ENCODE measurements at regions not wholly inside any gene's neighbourhood (a gene's known extent, or its start where the extent isn't known, plus 50 kb on each side); places are given as distances from the start of the nearest gene placed in this dataset.
A peak's percentile ranks its signal among the peaks of the same experiment; 100 is the strongest.

DNA sequence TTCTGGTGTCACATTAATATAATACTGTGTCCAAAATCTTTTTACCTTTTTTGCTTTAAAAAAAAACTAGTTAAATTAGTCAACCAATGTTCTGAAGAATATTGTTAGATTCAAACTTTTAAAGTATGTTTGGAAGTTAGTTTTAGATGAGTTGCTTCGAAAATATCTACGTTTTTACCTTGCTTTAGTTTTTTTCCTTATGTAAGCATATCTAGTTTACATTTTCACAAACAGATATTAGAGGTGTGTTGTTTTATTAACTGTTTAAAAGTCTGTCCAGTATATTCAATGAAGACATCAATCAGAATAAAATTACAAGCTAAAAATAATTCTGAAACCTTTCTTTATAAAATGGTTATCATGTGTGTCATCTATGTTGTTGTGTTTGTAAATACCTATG is 375.0 kb upstream of the BTBD3 start:
- Histone ChIP-seq H3K27ac (ENCODE audit: poor library complexity, severe bottlenecking) (peak overlapping the region; percentile 33), H3K36me3 (ENCODE audit: low read depth) (no peaks in the 10 kb centered on the region), H3K4me1 (ENCODE audit: insufficient read depth, poor library complexity, severe bottlenecking) (peaks cover 14% of the 10 kb centered on the region), H3K27me3 (ENCODE audit: insufficient read depth, poor library complexity, severe bottlenecking) (no peaks in the 10 kb centered on the region), H3K4me3 (ENCODE audit: severe bottlenecking) (no peak overlapping the region), H3K9me3 (ENCODE audit: severe bottlenecking) (no peaks in the 10 kb centered on the region)
- DNase-seq (ENCODE audit: low spot score) (no peak), ATAC-seq (ENCODE audit: low read depth) (no peak)
- TF ChIP-seq, protein P1, sequence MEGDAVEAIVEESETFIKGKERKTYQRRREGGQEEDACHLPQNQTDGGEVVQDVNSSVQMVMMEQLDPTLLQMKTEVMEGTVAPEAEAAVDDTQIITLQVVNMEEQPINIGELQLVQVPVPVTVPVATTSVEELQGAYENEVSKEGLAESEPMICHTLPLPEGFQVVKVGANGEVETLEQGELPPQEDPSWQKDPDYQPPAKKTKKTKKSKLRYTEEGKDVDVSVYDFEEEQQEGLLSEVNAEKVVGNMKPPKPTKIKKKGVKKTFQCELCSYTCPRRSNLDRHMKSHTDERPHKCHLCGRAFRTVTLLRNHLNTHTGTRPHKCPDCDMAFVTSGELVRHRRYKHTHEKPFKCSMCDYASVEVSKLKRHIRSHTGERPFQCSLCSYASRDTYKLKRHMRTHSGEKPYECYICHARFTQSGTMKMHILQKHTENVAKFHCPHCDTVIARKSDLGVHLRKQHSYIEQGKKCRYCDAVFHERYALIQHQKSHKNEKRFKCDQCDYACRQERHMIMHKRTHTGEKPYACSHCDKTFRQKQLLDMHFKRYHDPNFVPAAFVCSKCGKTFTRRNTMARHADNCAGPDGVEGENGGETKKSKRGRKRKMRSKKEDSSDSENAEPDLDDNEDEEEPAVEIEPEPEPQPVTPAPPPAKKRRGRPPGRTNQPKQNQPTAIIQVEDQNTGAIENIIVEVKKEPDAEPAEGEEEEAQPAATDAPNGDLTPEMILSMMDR (IDR thresholded peaks at IDR 0.05; ENCODE audit: poor library complexity, severe bottlenecking), result no peak

GRCh38 chr20:11544029-11544678 is 373.5 kb upstream of the BTBD3 start:
- H3K27me3 ChIP-seq (ENCODE audit: insufficient read depth, poor library complexity, severe bottlenecking), result no peaks in the 10 kb centered on the region
- no peaks in the 10 kb centered on the region for H3K9me3 ChIP-seq (ENCODE audit: severe bottlenecking)
- H3K27ac ChIP-seq (ENCODE audit: poor library complexity, severe bottlenecking), result peak overlapping the region; percentile 33
- ATAC-seq (ENCODE audit: low read depth), result peak; percentile 75
- H3K36me3 ChIP-seq (ENCODE audit: low read depth), result no peaks in the 10 kb centered on the region
- H3K4me3 ChIP-seq (ENCODE audit: severe bottlenecking), result no peak overlapping the region
- H3K4me1 ChIP-seq (ENCODE audit: insufficient read depth, poor library complexity, severe bottlenecking), result peaks cover 14% of the 10 kb centered on the region
- TF ChIP-seq, protein P1 (IDR thresholded peaks at IDR 0.05; ENCODE audit: poor library complexity, severe bottlenecking), result peak; percentile 91
- no peak for DNase-seq (ENCODE audit: low spot score)

DNA sequence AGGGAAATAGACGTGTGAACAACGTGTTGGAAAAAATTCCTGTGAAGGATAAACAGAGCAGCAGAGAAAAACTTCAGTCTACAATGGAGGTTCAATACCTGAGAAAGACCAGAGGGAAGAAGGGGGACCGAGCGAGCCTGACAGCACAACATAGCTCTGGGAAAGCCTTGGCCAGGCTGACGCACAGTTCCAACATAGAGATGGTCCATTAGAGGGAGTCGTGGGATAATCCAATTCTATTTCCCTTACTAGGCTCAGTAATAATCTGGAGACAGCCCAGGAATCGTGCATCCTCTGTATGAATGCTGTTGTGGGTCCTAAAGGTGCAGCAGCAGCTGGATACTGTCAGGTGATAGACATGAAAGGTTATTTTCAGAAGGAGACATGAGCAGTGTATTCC is 370.8 kb upstream of the BTBD3 start:
- no peaks in the 10 kb centered on the region for H3K27me3 ChIP-seq (ENCODE audit: insufficient read depth, poor library complexity, severe bottlenecking)
- peaks cover 14% of the 10 kb centered on the region for H3K4me1 ChIP-seq (ENCODE audit: insufficient read depth, poor library complexity, severe bottlenecking)
- DNase-seq (ENCODE audit: low spot score) (no peak), ATAC-seq (ENCODE audit: low read depth) (no peak)
- H3K9me3 ChIP-seq (ENCODE audit: severe bottlenecking), result no peaks in the 10 kb centered on the region
- H3K27ac ChIP-seq (ENCODE audit: poor library complexity, severe bottlenecking), result no peak overlapping the region
- TF ChIP-seq, protein P1 (IDR thresholded peaks at IDR 0.05; ENCODE audit: poor library complexity, severe bottlenecking), result no peak
- H3K36me3 ChIP-seq (ENCODE audit: low read depth), result no peaks in the 10 kb centered on the region
- H3K4me3 ChIP-seq (ENCODE audit: severe bottlenecking), result no peak overlapping the region

GRCh38 chr20:11549172-11550103 is 368.3 kb upstream of the BTBD3 start:
- H3K27me3 ChIP-seq (ENCODE audit: insufficient read depth, poor library complexity, severe bottlenecking), result no peaks in the 10 kb centered on the region
- TF ChIP-seq, protein P1 (IDR thresholded peaks at IDR 0.05; ENCODE audit: poor library complexity, severe bottlenecking), result no peak
- no peaks in the 10 kb centered on the region for H3K4me1 ChIP-seq (ENCODE audit: insufficient read depth, poor library complexity, severe bottlenecking)
- H3K4me3 ChIP-seq (ENCODE audit: severe bottlenecking), result no peak overlapping the region
- DNase-seq (ENCODE audit: low spot score) (no peak), ATAC-seq (ENCODE audit: low read depth) (no peak)
- no peaks in the 10 kb centered on the region for H3K9me3 ChIP-seq (ENCODE audit: severe bottlenecking)
- no peak overlapping the region for H3K27ac ChIP-seq (ENCODE audit: poor library complexity, severe bottlenecking)
- no peaks in the 10 kb centered on the region for H3K36me3 ChIP-seq (ENCODE audit: low read depth)

Data from RWPE2 (cell line).